ENCODE measurements at regions not wholly inside any gene's neighbourhood (a gene's known extent, or its start where the extent isn't known, plus 50 kb on each side); places are given as distances from the start of the nearest gene placed in this dataset.
"Not testable (repeated sequence)": the region's sequence is repeated elsewhere in the genome, so short reads cannot be mapped to it uniquely, and the experiment has no call there.

- no peak for DNase-seq
These were observed 662.5 kb downstream of the LUZP2 start for GRCh38 chr11:25159341-25159740.

DNA sequence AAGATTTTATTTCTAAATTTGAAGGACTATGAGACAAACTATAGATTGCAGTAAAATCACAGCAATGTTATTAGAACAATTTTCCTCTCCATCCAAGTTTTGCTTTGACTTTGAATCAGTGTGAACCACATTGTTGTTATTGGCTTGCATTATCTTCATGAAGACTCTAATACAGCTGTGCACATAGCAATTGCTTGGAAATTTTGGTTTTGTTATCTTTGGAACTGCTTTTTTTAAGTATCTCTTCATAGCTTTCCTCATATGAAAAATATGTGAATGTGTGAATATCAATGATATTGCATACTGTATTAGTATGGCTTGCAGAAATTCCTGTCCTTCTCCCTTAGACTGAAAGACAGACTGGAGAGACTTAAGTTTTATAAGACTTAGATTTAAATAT, 666.6 kb downstream of the LUZP2 start:
- DNase-seq = no peak

- no peak for DNase-seq
These were observed 683.3 kb downstream of the LUZP2 start for GRCh38 chr11:25180187-25180586.

DNA sequence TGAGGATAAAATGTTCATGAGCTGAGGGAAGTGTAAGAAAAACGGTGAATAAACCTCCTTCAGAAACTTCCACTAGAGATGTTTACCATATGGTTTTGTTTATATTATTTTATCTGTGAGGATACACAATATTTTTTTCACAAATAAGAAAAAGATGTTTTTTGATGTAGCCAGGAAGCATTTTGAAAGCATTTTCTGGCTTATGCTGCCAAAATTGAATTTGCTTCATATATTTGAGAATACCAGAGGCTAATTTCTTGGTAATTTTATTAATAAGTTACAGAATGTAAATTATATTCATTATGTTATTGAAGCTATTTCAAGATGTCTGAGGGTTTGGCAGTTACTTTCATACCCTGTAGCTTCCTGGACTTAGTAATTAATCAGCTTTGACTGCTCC, 686.6 kb downstream of the LUZP2 start:
- DNase-seq = no peak

GRCh38 chr11:25197515-25197914, 700.7 kb downstream of the LUZP2 start:
- no peak for DNase-seq

- DNase-seq = no peak
These were observed 701.9 kb downstream of the LUZP2 start for GRCh38 chr11:25198704-25199103.

GRCh38 chr11:25200925-25201324, 704.1 kb downstream of the LUZP2 start:
- no peak for DNase-seq

DNA sequence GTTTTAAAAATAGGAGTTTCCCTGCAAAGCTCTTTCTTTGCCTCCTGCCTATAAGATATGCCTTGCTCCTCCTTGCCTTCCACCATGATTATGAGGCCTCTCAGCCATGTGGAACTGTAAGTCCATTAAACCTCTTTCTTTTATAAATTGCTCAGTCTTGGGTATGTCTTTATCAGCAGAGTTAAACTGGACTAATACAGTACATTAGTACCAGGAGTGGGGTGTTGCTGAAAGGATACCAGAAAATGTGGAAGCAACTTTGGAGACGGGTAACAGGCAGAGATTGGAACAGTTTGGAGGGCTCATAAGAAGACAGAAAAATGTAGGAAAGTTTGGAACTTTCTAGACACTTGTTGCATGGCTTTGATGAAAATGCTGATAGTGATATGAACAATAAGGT, 709.9 kb downstream of the LUZP2 start:
- no peak for DNase-seq

- DNase-seq = no peak
These were observed 714.9 kb downstream of the LUZP2 start for GRCh38 chr11:25211635-25212254.

DNA sequence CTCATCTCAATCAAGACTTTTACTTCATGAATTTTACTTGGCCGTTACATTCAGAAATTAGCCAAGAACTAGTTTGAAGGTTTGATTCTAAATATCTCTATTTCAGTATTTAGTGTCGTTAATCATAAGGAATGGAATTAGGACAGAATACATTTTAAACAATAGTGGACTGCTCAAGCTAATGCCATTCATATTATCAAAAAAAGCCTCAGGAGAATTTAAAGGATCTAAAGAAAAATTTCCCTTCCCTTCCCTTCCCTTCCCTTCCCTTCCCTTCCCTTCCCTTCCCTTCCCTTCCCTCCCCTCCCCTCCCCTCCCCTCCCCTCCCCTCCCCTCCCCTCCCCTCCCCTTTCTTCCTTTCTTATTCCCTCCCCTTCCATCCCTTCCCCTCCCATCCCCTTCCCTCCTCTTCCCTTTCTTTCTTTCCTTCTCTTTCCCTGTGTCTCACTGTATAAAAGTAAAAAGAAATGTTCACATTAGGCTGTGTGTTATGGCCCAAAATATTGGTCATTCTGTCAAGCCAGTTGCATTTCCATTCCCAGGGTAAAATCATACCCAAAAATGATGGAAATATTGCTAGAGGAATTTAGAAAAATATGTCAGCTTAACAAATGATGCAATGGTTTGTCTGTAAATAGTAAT, 717.8 kb downstream of the LUZP2 start:
- DNase-seq = no peak

GRCh38 chr11:25218036-25218435, 721.2 kb downstream of the LUZP2 start:
- no peak for DNase-seq

- DNase-seq = no peak
These were observed 728.2 kb downstream of the LUZP2 start for GRCh38 chr11:25225078-25225477.

DNA sequence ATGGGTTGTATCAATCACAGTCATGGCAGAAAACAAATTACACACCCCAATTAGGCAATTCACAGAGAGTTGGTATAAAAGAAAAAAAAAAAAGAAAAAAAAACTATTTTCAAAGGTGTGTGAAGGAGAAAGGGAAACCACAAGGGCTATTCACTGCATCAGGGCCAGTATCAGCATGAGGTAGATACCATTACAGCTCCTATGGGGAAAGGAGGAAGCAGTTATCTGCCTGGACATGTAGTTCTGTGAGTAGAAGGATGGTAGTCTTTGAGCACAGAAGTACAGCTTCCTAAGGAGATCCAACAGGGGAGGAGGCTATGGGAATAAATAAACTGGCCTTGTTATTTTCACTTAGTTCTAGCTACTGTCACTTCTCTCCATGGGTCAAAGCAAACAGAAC, 746.1 kb downstream of the LUZP2 start:
- no peak for DNase-seq

GRCh38 chr11:25244126-25244525, 747.3 kb downstream of the LUZP2 start:
- DNase-seq = no peak

- DNase-seq = no peak
These were observed 750.5 kb downstream of the LUZP2 start for GRCh38 chr11:25247336-25247735.

DNA sequence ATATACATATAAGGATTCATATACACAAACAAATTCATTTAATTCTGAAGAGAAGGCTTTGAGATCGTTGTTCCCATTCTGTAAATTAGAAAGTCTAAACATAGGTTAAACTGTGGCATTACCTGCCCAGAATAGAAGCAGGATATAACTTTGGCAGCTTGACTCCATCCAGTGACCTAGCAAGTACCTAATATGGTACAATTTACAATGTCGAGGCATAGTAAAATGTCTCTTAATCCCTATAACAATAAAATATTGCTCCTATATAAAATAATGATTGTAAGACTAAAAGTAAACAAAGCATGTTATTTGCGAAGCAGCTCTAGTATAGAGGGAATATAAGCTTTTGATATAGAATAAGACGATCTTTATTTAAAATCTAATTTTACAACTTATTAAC, 756.0 kb downstream of the LUZP2 start:
- no peak for DNase-seq

DNA sequence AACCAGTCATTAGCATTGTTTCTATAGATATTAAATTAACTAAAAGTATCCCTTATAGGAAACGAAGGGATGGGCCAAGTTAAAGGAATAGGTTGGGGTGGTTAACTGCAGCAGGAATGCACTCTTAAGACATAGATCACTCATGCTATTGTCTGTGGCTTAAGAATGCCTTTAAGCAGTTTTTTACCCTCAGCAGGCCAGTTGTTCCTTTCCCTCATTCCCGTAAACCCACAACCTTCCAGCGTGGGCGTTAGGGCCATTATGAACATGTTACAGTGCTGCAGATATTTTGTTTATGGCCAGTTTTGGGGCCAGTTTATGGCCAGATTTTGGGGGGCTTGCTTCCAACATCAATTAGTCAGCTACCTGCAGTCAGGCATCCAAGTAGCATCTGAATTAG, 767.0 kb downstream of the LUZP2 start:
- not testable (repeated sequence) for DNase-seq

- DNase-seq = no peak
These were observed 774.4 kb downstream of the LUZP2 start for GRCh38 chr11:25271301-25271700.

- no peak for DNase-seq
These were observed 775.4 kb downstream of the LUZP2 start for GRCh38 chr11:25272214-25272613.

GRCh38 chr11:25280821-25281220, 784.0 kb downstream of the LUZP2 start:
- DNase-seq = not testable (repeated sequence)

GRCh38 chr11:25293166-25293565, 796.3 kb downstream of the LUZP2 start:
- no peak for DNase-seq

- no peak for DNase-seq
These were observed 801.6 kb downstream of the LUZP2 start for GRCh38 chr11:25298450-25298849.

- no peak for DNase-seq
These were observed 813.0 kb downstream of the LUZP2 start for GRCh38 chr11:25309818-25310217.

DNA sequence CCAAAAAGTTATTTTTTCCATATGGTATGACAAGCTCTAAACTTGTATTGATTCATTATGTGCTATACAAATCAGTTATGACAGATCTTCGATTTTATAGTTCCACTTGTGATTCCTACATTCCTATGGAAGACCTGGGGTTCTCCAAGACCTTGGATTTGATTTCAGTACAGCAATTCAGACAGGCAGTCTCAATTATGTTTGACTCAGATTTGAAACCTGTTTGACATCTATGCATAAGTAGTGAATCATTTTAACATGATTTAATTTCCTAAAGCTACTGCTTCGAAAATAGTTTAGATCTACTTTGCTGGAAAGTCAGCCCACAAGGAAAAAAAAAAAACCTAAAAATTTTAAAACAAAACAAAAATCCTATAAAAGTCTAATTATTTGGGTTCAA, 820.4 kb downstream of the LUZP2 start:
- no peak for DNase-seq

DNA sequence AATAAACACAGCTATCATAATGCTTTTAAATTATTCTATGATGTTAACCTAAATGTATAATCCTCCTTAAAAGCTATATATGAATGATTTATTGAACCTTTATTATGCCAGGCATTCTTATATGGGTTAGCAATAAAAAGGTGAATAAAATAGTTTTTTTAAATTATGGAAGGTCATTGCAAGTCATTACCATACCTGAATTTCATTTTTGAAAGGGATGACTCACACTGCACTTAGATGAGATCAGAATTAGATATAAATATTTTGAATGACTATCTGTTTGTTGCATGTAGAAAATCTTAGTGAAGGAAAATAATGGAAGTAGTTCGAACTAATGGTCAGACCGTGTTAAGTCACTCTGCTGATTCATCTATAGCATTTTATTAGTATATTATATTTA, 822.3 kb downstream of the LUZP2 start:
- no peak for DNase-seq

Data from suppressor macrophage treated with lipopolysaccharide for 4 hours (primary cell).